ENCODE measurements at regions not wholly inside any gene's neighbourhood (a gene's known extent, or its start where the extent isn't known, plus 50 kb on each side); places are given as distances from the start of the nearest gene placed in this dataset.

DNA sequence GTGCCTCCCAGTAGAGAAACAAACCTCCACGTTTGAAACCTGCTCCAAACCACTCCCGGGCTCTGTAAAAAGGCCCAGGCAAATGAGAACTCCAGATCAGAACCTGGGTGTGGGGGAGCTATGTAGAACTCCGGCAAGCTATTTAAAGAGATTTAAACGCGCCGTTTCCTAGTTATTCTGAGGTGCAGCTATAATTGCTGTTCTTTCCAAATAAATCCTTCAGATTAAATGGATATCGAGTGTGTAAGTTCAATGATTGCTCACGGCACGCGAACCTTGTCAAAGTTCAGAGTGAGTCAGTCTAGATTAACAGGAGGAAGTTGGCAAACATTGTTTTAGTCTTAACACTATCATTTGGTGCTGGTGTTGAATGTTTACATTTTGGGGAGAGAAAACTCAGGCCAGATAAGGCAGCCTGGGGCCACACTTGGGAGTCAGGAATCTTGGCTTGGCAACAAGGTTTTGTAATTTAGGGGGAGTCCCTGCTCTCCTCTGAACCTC lies 92.9 kb upstream of the SALL1 start:
- TF ChIP-seq, protein P1, sequence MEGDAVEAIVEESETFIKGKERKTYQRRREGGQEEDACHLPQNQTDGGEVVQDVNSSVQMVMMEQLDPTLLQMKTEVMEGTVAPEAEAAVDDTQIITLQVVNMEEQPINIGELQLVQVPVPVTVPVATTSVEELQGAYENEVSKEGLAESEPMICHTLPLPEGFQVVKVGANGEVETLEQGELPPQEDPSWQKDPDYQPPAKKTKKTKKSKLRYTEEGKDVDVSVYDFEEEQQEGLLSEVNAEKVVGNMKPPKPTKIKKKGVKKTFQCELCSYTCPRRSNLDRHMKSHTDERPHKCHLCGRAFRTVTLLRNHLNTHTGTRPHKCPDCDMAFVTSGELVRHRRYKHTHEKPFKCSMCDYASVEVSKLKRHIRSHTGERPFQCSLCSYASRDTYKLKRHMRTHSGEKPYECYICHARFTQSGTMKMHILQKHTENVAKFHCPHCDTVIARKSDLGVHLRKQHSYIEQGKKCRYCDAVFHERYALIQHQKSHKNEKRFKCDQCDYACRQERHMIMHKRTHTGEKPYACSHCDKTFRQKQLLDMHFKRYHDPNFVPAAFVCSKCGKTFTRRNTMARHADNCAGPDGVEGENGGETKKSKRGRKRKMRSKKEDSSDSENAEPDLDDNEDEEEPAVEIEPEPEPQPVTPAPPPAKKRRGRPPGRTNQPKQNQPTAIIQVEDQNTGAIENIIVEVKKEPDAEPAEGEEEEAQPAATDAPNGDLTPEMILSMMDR (IDR thresholded peaks at IDR 0.05 in 8 of 11, conservative IDR thresholded peaks at IDR 0.05 in 3 of 11): no peak
- TF ChIP-seq POLR2A (IDR thresholded peaks at IDR 0.05): no peak
- no peak for TF ChIP-seq POLR2AphosphoS5 (IDR thresholded peaks at IDR 0.05)
